AG10803 (cell line): ENCODE measurements at regions not wholly inside any gene's neighbourhood (a gene's known extent, or its start where the extent isn't known, plus 50 kb on each side); places are given as distances from the start of the nearest gene placed in this dataset.

Experiments
- DNase-seq: peaks from one replicate; pipeline ENCODE4 v3.0.0; 2010; ENCODE audit warnings: low read depth
- H3K4me3 ChIP-seq: 2 replicates; pipeline ENCODE4 v1.5.1; 2011; ENCODE audit warnings: mild to moderate bottlenecking, low read length, control low read depth
- CTCF ChIP-seq: conservative IDR thresholded peaks from 2 replicates; pipeline ENCODE4 v1.5.1; 2011; ENCODE audit warnings: mild to moderate bottlenecking, low read length, control low read depth, inconsistent platforms

GRCh38 chr1:29525941-29526340 lies 289.6 kb downstream of the PTPRU start:
- DNase-seq = no peak
- no peak overlapping the region for H3K4me3 ChIP-seq
- no peak for TF ChIP-seq CTCF

DNA sequence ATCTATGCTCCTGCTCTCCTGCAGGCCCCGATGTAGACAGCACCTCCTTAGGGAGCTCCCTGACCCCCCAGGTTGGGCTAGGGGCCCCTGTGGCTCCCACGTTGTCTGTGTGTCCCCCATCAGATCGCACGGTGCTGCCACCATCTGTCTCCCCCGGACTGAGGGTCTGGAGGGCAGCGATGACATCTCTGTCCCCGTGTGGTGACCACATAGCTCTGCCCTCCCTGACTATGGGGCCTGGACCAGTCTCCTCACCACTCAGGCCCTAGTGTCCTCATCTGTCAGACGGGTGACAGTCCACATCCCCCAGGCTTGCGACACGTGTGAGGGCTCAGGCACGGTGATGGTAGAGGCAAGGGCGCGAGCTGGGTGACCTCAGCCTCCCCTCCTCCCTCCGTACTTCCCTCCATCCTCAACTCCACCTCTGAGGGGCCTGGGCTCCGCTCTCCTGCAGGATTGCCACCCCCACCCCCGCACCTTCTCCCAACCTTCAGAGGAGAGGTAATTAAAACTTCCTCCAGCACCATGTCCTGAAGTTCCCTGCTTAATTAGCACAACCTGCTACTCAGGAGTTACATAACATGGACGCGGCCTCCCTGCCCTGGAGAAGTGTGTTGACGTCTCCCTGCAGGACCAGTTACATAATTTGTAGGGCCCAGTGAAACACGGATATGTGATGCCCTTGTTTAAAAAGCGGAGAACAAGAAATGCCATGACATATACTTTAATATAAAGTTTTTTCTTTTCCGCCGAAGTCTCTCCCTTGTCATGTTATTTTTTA lies 288.2 kb downstream of the PTPRU start:
- TF ChIP-seq CTCF = no peak
- H3K4me3 ChIP-seq = no peak overlapping the region
- no peak for DNase-seq

- no peak overlapping the region for H3K4me3 ChIP-seq
- no peak for DNase-seq
- TF ChIP-seq CTCF = no peak
Measured at GRCh38 chr1:29523576-29523975, 287.3 kb downstream of the PTPRU start.

- DNase-seq = no peak
- TF ChIP-seq CTCF = no peak
- H3K4me3 ChIP-seq = no peak overlapping the region
Measured at GRCh38 chr1:29523136-29523535, 286.8 kb downstream of the PTPRU start.

- TF ChIP-seq CTCF = no peak
- no peak for DNase-seq
- H3K4me3 ChIP-seq = no peak overlapping the region
Measured at GRCh38 chr1:29521811-29522580, 285.7 kb downstream of the PTPRU start.

DNA sequence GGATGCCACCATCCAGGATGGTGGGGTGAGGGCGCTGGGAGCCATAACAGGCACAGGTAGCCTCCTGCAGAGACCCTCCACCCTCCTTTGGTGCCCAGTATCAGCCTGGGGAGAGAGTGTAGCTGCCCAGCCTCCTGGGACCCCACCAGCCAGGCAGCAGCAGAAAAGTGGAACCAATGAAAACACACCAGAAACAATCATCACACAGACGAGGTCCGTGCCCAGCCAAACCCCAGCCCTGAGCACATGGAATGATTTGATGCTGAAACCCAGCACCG lies 285.1 kb downstream of the PTPRU start:
- no peak for DNase-seq
- no peak overlapping the region for H3K4me3 ChIP-seq
- no peak for TF ChIP-seq CTCF
